H1 (cell line): ENCODE measurements at regions not wholly inside any gene's neighbourhood (a gene's known extent, or its start where the extent isn't known, plus 50 kb on each side); places are given as distances from the start of the nearest gene placed in this dataset.

Experiments used
- BRCA1 ChIP-seq: IDR thresholded peaks from 2 replicates; pipeline ENCODE4 v1.6.1; 2012; ENCODE audit warnings: low read depth, low read length, improper control_type of control experiment
- CTBP2 ChIP-seq: IDR thresholded peaks from 2 replicates; pipeline ENCODE4 v1.7.0; 2011; ENCODE audit warnings: borderline replicate concordance, mild to moderate bottlenecking, moderate library complexity, mixed read lengths, low read length; ENCODE audit not compliant: insufficient read depth, insufficient read length
- RXRA ChIP-seq: IDR thresholded peaks from 2 replicates; pipeline ENCODE4 v1.6.1; 2011; ENCODE audit warnings: low read depth, mild to moderate bottlenecking, low read length, moderate library complexity; ENCODE audit not compliant: insufficient read depth
- TBP ChIP-seq: IDR thresholded peaks from 2 replicates; pipeline ENCODE4 v1.6.1; 2011; ENCODE audit warnings: low read depth, low read length, improper control_type of control experiment

DNA sequence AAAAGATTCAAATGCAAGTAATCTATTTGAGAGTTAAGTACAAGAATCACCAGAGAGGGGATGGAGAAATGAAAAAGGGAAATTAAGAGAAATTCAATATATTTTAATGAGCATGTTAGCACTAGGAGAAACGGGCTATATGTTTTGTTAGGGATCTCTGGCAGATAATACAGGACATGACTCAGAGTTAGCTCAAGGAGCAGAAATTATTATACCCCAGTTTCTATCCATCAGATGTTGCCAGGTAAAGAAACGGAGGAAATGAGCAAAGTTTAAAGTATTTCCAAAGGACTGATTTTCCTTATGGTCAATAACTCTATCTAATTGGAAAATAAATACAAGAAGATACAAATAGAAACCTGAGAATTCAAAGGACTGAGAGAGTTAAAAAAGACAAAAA, 867.6 kb downstream of the TRAM1L1 start (continued):
- TF ChIP-seq RXRA (no peak), TBP (no peak), BRCA1 (no peak), CTBP2 (no peak)
